CD14-positive monocyte (primary cell): ENCODE measurements at regions not wholly inside any gene's neighbourhood (a gene's known extent, or its start where the extent isn't known, plus 50 kb on each side); places are given as distances from the start of the nearest gene placed in this dataset.

Experiments
- DNase-seq, 3 donors: peaks; one replicate each; pipeline ENCODE4 v3.0.0-alpha.2; 2011 to 2022
- H2AFZ ChIP-seq: 2 replicates; pipeline ENCODE4 v1.6.0; 2012; ENCODE audit warnings: mild to moderate bottlenecking, low read depth, low read length, inconsistent platforms; ENCODE audit not compliant: insufficient read depth, poor library complexity, severe bottlenecking
- H3K27ac ChIP-seq, 2 donors: 1 replicate in 1 of 2; 2 replicates in 1 of 2; pipeline ENCODE4 v1.5.1; 2012 to 2013; ENCODE audit warnings: low read length in 2 of 2, control low read depth in 1 of 2, inconsistent platforms in 1 of 2, low read depth in 1 of 2, mild to moderate bottlenecking in 1 of 2
- H3K27me3 ChIP-seq, 2 donors: one replicate each; pipeline versions ENCODE4 v1.6.0 to v1.6.1; 2011 to 2013; ENCODE audit warnings: low read length in 2 of 2; ENCODE audit not compliant: control insufficient read depth in 2 of 2, insufficient read depth in 2 of 2
- H3K36me3 ChIP-seq, 2 donors: replicated peaks in 1 of 2; 1 replicate in 1 of 2; 2 replicates in 1 of 2; pipeline versions ENCODE4 v1.5.1 to v1.6.1; 2012 to 2013; ENCODE audit warnings: low read length in 2 of 2, control low read depth in 1 of 2, inconsistent platforms in 1 of 2, mild to moderate bottlenecking in 1 of 2; ENCODE audit not compliant: insufficient read depth in 2 of 2, control insufficient read depth in 1 of 2
- H3K4me1 ChIP-seq, 2 donors: 1 replicate in 1 of 2; 2 replicates in 1 of 2; pipeline versions ENCODE4 v1.5.1 to v1.6.1; 2012 to 2013; ENCODE audit warnings: low read length in 2 of 2, control low read depth in 1 of 2, inconsistent platforms in 1 of 2, mild to moderate bottlenecking in 1 of 2, moderate library complexity in 1 of 2; ENCODE audit not compliant: insufficient read depth in 2 of 2, control insufficient read depth in 1 of 2
- H3K4me2 ChIP-seq: replicated peaks from 2 replicates; pipeline ENCODE3; 2012; ENCODE audit warnings: low read length, moderate library complexity, mild to moderate bottlenecking; ENCODE audit not compliant: poor library complexity, severe bottlenecking; ENCODE audit errors: extremely low read depth
- H3K4me3 ChIP-seq, 3 experiments: fragments of 200-600 bp in 1 of 3; sonication (generic) in 1 of 3; replicated peaks in 1 of 3; 1 replicate in 2 of 3; 2 replicates in 1 of 3; pipeline ENCODE4 v1.5.1; 2011 to 2013; ENCODE audit warnings: low read length in 3 of 3, mild to moderate bottlenecking in 3 of 3, control low read depth in 2 of 3, low read depth in 2 of 3, inconsistent platforms in 1 of 3, moderate library complexity in 1 of 3
- H3K79me2 ChIP-seq: 2 replicates; pipeline ENCODE4 v1.6.0; 2012; ENCODE audit warnings: mild to moderate bottlenecking, control low read depth, inconsistent platforms, low read length, moderate library complexity; ENCODE audit not compliant: insufficient read depth
- H3K9ac ChIP-seq: 2 replicates; pipeline ENCODE4 v1.6.0; 2017; ENCODE audit warnings: low read length, mild to moderate bottlenecking; ENCODE audit not compliant: insufficient read depth, poor library complexity, severe bottlenecking
- H3K9me3 ChIP-seq, 2 donors: replicated peaks in 1 of 2; 1 replicate in 1 of 2; 2 replicates in 1 of 2; pipeline versions ENCODE4 v1.5.1 to v1.6.1; 2012 to 2013; ENCODE audit warnings: low read length in 2 of 2, control low read depth in 1 of 2; ENCODE audit not compliant: control insufficient read depth in 1 of 2, insufficient read depth in 1 of 2
- H4K20me1 ChIP-seq: 2 replicates; pipeline ENCODE4 v1.6.0; 2012; ENCODE audit warnings: mild to moderate bottlenecking, low read length, control low read depth, moderate library complexity; ENCODE audit not compliant: insufficient read depth
- H3K27ac Mint-ChIP-seq, 7 donors: one replicate each; pipeline ENCODE4 v1.8.0; 2020; ENCODE audit warnings: mild to moderate bottlenecking in 7 of 7, mixed read lengths in 7 of 7, moderate library complexity in 6 of 7, inconsistent platforms in 2 of 7
- H3K27me3 Mint-ChIP-seq, 3 donors: one replicate each; pipeline ENCODE4 v1.8.0; 2021 to 2022; ENCODE audit warnings: low read depth in 3 of 3, mild to moderate bottlenecking in 3 of 3, mixed read lengths in 3 of 3, moderate library complexity in 3 of 3, inconsistent platforms in 1 of 3
- H3K36me3 Mint-ChIP-seq, 2 donors: one replicate each; pipeline ENCODE4 v1.8.0; 2020; ENCODE audit warnings: mixed read lengths in 2 of 2, inconsistent platforms in 1 of 2, mild to moderate bottlenecking in 1 of 2
- H3K4me1 Mint-ChIP-seq: one replicate; pipeline ENCODE4 v1.8.0; 2020; ENCODE audit warnings: mild to moderate bottlenecking, mixed read lengths
- H3K4me3 Mint-ChIP-seq, 2 donors: one replicate each; pipeline ENCODE4 v1.8.0; 2020; ENCODE audit warnings: mild to moderate bottlenecking in 2 of 2, mixed read lengths in 2 of 2, moderate library complexity in 1 of 2
- H3K9me3 Mint-ChIP-seq, 7 donors: one replicate each; pipeline ENCODE4 v1.8.0; 2020 to 2022; ENCODE audit warnings: mixed read lengths in 7 of 7, mild to moderate bottlenecking in 6 of 7, moderate library complexity in 6 of 7, inconsistent platforms in 2 of 7
- CTCF ChIP-seq: fragments of 200-600 bp; IDR thresholded peaks from one replicate; pipeline ENCODE4 v1.8.0; 2022; ENCODE audit warnings: antibody characterized with exemption, mild to moderate bottlenecking
- WGBS: methylation state at CpG from one replicate; pipeline ENCODE4 v1.1.5; 2013; ENCODE audit warnings: missing lambda C conversion rate; ENCODE audit not compliant: insufficient coverage; 5-methylcytosine and 5-hydroxymethylcytosine counted together
- intact Hi-C, 2 donors: fragments of 100-400 bp; cut with micrococcal nuclease; formaldehyde crosslinking; loops; one replicate each; pipeline versions ENCODE4 v1.15.0 to v1.15.1; 2023

GRCh38 chr3:159472611-159473010 is 516.0 kb upstream of the IL12A start:
- Histone ChIP-seq H4K20me1 (no peaks in the 10 kb centered on the region), H3K4me2 (no peak overlapping the region), H3K4me1 (no peaks in the 10 kb centered on the region), H2AFZ (no peak overlapping the region), H3K36me3 (no peaks in the 10 kb centered on the region), H3K4me3 (no peak overlapping the region), H3K9me3 (no peaks in the 10 kb centered on the region), H3K27ac (no peak overlapping the region), H3K9ac (no peak overlapping the region), H3K27me3 (no peaks in the 10 kb centered on the region), H3K79me2 (no peaks in the 10 kb centered on the region)
- no peak for DNase-seq
- no CpG with 5 or more reads among the region's 4 CpGs for WGBS
- no peaks in the 10 kb centered on the region for H3K4me1 Mint-ChIP-seq
- intact Hi-C loops, result no loop called here
- H3K9me3 Mint-ChIP-seq, result peaks cover 0 to 2% (median 0%) of the 10 kb centered on the region in 7 donors
- no peak overlapping the region for H3K4me3 Mint-ChIP-seq
- TF ChIP-seq CTCF, result no peak
- H3K27me3 Mint-ChIP-seq, result peaks cover 0 to 2% (median 2%) of the 10 kb centered on the region in 3 donors
- H3K27ac Mint-ChIP-seq, result no peak overlapping the region
- H3K36me3 Mint-ChIP-seq, result no peaks in the 10 kb centered on the region

- no CpG with 5 or more reads among the region's 1 CpG for WGBS
- peaks cover 0 to 2% (median 0%) of the 10 kb centered on the region in 7 donors for H3K9me3 Mint-ChIP-seq
- no peaks in the 10 kb centered on the region for H4K20me1 ChIP-seq
- no peaks in the 10 kb centered on the region for H3K27me3 ChIP-seq
- no peak for TF ChIP-seq CTCF
- no peak overlapping the region for H3K27ac ChIP-seq
- H3K4me3 Mint-ChIP-seq, result no peak overlapping the region
- no peak for DNase-seq
- peaks cover 0 to 2% (median 2%) of the 10 kb centered on the region in 3 donors for H3K27me3 Mint-ChIP-seq
- H3K9me3 ChIP-seq, result no peaks in the 10 kb centered on the region
- H3K4me3 ChIP-seq, result no peak overlapping the region
- H3K4me1 Mint-ChIP-seq, result no peaks in the 10 kb centered on the region
- H3K79me2 ChIP-seq, result no peaks in the 10 kb centered on the region
- H3K9ac ChIP-seq, result no peak overlapping the region
- intact Hi-C loops, result no loop called here
- H3K27ac Mint-ChIP-seq, result no peak overlapping the region
- H3K4me2 ChIP-seq, result no peak overlapping the region
- H2AFZ ChIP-seq, result no peak overlapping the region
- H3K36me3 Mint-ChIP-seq, result no peaks in the 10 kb centered on the region
- H3K36me3 ChIP-seq, result no peaks in the 10 kb centered on the region
- H3K4me1 ChIP-seq, result no peaks in the 10 kb centered on the region
Measured at GRCh38 chr3:159473206-159473605, 515.4 kb upstream of the IL12A start.
